HG02588 (cell line): ENCODE measurements at regions not wholly inside any gene's neighbourhood (a gene's known extent, or its start where the extent isn't known, plus 50 kb on each side); places are given as distances from the start of the nearest gene placed in this dataset.
A peak's percentile ranks its signal among the peaks of the same experiment; 100 is the strongest.
"Not testable (repeated sequence)": the region's sequence is repeated elsewhere in the genome, so short reads cannot be mapped to it uniquely, and the experiment has no call there.

Experiments
- ATAC-seq: cut with Tn5 transposase; IDR thresholded peaks from one replicate; pipeline ENCODE4 v1.9.1; 2021; ENCODE audit warnings: mild to moderate bottlenecking, moderate library complexity; ENCODE audit not compliant: unreplicated experiment

GRCh38 chr6:12348530-12349511, 58.7 kb downstream of the EDN1 start:
- no peak for ATAC-seq

DNA sequence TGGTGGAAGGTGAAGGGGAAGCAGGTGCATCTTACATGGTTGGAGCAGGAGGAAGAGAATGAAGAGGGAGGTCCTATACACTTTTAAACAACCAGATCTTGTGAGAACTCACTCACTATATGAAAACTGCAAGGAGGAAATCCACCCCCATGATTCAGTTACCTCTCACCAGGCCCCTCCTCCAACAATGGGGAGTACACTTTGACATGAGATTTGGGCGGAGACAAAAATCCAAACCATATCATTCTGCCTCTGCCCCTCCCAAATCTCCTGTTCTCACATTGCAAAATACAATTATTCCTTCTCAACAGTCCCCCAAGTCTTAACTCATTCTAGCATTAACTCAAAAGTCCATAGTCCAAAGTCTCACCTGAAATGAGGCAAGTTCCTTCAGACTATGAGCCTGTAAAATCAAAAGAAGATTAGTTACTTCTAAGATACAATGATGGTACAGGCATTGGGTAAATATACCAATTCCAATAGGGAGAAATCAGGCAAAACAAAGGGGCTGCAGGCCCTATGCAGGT, 60.5 kb downstream of the EDN1 start:
- ATAC-seq = no peak

DNA sequence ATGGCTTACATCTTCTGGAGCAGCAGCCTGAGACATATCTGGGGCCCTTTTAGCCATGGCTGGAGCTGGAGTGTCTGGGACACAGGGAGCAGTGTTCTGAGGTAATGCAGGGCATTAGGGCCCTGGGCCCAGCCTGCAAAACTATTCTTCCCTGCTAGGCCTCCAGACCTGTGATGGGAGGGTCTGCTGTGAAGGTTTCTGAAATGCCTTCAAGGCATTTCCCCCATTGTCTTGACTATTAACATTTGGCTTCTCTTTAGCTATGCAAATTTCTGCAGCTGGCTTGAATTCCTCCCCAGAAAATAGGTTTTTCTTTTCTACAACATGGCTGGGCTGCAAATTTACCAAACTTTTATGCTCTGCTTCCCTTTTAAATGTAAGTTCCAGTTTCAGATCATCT, 61.5 kb downstream of the EDN1 start:
- no peak for ATAC-seq

DNA sequence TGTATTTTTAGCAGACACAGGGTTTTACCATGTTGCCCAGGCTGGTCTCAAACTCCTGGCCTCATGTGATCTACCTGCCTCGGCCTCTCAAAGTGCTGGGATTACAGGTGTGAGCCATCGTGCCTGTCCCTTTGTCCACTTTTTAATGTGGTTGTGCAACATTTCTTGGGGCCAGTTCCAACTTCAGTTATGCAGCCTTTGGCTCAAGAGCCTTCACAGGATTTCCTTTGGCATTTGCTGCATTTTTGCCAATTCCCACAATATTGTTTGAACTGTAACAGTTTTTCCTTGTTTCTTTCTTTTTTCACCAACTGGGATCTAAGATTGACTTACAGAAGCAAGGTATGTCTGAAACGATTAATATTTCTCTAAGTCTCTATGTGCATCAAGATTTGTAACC, 63.6 kb downstream of the EDN1 start:
- no peak for ATAC-seq

GRCh38 chr6:12354499-12354898, 64.3 kb downstream of the EDN1 start:
- ATAC-seq = peak; percentile 45

DNA sequence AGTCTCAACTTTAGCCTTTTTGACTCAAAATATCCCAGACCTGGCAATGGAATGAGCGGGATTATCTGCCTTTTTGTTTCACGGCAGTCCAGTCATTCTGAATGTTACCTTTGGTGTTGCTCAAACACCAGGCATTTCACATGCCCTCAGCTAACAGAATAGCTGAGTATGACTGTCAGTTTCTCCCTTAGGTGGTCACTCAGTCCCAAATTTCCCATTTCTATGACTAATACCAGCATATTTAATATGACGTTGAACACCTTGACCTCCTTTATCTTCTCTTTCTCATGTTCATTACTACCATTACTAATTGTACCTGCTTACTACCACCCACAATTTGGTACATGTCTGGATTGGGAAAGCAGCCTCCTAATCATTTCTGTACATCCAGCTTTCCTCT, 65.2 kb downstream of the EDN1 start:
- ATAC-seq = no peak

DNA sequence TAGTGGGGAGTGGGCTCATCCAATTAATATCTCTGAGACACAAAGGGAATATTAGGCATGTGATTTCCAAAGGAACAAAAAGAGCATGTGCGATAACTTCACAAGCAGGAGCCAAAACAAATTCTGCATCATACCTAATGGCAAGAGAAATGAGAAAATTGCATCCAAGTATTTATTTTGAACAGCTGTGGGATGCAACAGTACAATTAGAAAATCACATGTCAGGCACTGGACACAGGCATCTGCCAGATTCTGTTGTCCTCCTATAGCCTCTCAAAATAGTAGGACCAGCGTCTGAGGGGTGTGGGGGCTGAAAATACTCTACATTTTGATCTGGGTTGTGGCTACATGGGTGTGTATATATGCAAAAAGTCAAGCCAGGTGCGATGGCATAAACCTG, 66.3 kb downstream of the EDN1 start:
- ATAC-seq = no peak

- ATAC-seq = peak; percentile 60
Observed at GRCh38 chr6:12356983-12357972, 67.1 kb downstream of the EDN1 start.

DNA sequence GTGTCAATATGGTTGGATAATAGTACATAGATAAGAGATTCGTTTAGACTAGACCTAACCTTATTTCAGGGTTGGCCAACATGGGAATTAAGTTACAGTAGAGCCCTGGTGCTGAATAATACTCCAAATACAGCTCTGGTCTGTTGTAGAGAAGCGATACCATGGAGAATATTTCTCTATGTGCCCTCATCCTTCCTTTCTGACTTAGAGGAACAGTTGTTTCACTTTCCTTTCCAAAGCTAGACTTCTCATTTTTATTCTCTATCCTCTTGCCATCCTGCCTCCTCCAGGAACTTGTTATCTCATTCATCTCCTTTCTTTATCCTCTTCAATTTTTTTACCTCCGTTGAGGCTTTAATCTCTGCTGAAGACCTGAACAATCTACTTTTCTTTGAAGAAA, 68.9 kb downstream of the EDN1 start:
- no peak for ATAC-seq

GRCh38 chr6:12361042-12361765, 71.0 kb downstream of the EDN1 start:
- ATAC-seq = no peak

DNA sequence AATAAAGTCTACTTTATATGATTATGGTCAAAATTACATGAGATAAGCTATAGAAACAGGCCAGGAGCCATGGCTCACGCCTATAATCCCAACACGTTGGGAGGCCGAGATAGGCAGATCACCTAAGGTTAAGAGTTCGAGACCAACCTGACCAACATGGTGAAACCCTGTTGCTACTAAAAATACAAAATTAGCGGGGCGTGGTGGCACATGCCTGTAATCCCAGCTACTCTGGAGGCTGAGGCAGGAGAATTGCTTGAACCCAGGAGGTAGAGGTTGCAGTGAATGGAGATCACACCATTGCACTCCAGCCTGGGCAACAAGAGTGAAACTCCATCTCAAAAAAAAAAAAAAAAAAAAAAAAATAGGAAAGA, 73.1 kb downstream of the EDN1 start:
- ATAC-seq = not testable (repeated sequence)

DNA sequence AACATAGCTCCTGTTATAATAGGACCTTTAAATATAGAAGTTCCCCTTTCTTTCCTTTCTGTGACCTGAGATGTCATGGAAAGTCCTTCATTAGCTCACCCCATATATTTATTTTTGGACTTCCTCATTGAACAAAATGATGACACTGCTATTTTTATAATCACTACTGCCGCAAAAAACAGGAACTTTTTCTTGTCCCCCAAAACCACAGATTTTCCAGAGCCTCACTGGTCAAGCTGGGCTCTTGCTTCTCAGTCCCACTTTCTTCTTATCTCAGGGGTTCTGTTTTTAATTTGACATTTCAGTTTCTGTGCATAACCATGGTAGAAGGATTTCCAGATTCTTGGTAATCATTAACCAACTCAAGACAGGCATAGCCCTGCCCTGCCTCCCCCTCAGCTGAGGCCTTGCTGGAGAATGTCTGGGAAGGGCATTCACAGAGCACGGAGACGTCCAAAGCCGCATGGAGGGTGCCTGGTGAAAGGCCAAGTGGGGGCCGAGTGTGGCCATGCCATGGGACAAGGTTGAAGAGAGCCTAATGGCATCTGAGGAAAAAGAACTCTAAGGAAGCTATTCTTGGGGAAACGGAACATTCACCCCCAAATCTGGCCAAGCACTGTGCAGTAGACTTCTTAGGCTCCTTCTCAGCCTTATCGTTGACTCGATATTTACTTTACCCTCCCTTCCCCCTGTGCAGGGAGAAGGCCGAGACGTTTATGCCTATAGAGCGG, 73.7 kb downstream of the EDN1 start:
- ATAC-seq = peak; percentile 72

GRCh38 chr6:12364621-12365020, 74.5 kb downstream of the EDN1 start:
- ATAC-seq = no peak

DNA sequence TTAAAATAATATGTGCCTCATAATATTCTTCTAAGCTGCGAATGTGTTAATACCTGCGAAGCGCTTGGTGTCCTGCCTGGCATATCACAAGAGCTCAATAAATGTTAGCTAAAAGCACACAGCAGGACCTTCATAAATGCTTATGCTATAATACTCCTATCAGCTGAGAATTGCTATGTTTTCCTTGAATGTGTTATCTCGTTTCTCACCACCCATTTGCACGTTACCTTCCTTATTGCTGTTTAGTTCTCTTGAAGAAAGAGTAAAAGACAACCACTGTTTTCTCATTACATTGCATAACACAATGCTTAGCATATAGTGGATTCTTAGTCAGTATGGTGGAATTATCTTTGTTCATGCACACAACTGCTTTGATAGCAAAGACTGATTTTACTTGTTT, 76.6 kb downstream of the EDN1 start:
- ATAC-seq = no peak

- ATAC-seq = no peak
Observed at GRCh38 chr6:12367412-12367811, 77.3 kb downstream of the EDN1 start.

DNA sequence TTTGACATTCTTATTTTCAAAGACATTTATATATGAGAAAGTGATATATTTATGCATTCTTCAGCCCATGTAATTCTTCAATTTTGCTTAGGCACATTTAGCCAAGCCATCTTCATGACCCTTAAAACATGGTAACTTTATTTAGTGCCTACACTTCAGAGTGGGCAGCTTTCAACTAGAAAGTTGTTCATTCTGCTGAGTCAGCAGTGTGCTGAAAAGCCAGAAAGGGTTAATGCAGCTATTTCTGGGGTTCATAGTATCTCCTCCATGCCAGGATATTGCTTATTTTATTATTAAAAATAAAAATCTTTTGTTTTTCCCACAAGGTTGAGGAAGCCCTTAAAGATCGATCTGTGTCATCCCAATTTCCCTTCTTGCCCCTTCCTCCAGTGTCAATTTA, 79.2 kb downstream of the EDN1 start:
- no peak for ATAC-seq

- ATAC-seq = peak; percentile 70
Observed at GRCh38 chr6:12369781-12370262, 79.7 kb downstream of the EDN1 start.

GRCh38 chr6:12371151-12371550, 81.0 kb downstream of the EDN1 start:
- ATAC-seq = no peak

DNA sequence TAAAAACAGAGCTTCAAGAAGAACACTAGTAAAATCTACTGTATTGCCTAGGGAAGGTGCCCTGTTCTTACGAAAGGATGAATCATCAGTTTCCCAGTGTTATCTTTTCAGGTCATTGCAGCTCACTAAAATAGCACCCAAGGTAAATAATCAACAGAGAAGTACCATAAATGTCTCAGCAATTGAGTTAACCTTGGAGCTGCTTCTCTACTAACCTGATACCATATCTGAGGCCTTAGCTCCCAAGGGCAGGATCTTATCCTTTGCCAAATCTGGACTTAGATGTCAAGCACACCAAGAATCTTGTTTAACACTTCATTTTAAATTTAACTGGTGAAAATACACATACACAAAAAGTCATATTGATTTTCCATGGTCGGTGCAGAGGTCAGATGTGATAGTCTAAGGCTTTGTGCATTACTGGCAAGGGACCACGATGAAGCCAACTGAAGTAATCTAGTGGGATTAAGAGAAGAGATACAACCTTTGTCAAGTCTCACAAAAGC, 81.5 kb downstream of the EDN1 start:
- ATAC-seq = peak; percentile 48

GRCh38 chr6:12379181-12379580, 89.0 kb downstream of the EDN1 start:
- ATAC-seq = no peak
